GM19023 (cell line): ENCODE measurements at regions not wholly inside any gene's neighbourhood (a gene's known extent, or its start where the extent isn't known, plus 50 kb on each side); places are given as distances from the start of the nearest gene placed in this dataset.
"Not testable (repeated sequence)": the region's sequence is repeated elsewhere in the genome, so short reads cannot be mapped to it uniquely, and the experiment has no call there.

ENCODE experiments used
- ATAC-seq: cut with Tn5 transposase; IDR thresholded peaks from one replicate; pipeline ENCODE4 v1.9.1; 2021; ENCODE audit warnings: mild to moderate bottlenecking, moderate library complexity; ENCODE audit not compliant: unreplicated experiment

DNA sequence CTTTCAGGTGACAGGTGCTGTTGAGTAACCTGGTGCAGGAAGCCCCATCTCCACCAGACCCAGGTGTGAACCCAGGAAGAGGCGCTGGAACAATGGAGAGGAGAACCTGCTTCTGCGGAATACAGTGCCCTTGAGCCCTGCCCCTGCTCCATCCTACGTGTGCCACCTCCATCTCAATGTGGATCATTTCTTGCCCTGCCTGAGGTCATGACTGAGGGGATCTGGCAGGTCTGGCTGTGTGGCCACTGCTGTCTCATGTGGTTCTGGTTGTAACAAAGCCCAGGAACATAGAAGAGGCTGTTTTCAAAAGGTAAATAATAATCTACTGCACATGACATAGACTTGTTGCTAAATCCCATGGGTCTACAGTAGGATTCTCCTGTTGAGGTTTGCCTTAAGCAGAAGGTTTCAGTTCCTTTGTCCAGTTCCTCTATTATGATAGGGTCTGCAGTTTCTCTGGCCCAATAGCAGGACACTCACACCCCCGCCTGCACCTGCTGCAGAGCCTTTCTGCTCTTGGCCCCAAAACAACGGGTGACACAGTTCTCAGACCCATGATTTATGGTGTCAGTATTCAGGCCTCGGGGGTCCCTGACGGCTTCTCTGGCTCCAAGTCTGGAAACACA, 113.5 kb upstream of the IGLL5 start:
- no peak for ATAC-seq

DNA sequence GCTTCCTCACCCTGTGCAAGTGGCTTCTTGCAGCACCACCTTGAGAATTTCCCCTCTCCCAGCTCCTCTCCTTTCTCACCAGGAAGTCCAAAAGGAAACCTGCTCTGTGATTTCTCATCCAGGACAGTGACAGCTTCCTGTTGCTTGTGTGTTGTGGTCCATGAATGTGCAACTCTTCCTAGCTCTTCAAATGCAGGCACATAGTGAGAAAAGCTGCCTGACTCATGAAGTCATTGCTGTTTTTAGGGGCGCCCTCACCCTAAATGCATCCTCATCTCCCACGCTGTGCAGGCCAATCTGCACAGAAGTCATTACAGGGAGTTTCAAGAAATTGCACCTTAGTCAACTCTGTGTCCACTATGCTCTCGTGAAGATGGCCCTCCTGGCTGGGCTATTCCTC, 112.9 kb upstream of the IGLL5 start:
- ATAC-seq: not testable (repeated sequence)

- no peak for ATAC-seq
Measured at GRCh38 chr22:22776121-22776520, 111.5 kb upstream of the IGLL5 start.

- no peak for ATAC-seq
Measured at GRCh38 chr22:22779213-22779612, 108.4 kb upstream of the IGLL5 start.

- ATAC-seq: no peak
Measured at GRCh38 chr22:22783575-22783974, 104.0 kb upstream of the IGLL5 start.

GRCh38 chr22:22784249-22785039, 103.2 kb upstream of the IGLL5 start:
- ATAC-seq: no peak

GRCh38 chr22:22785316-22786065, 102.1 kb upstream of the IGLL5 start:
- ATAC-seq: no peak

- no peak for ATAC-seq
Measured at GRCh38 chr22:22786301-22787115, 101.1 kb upstream of the IGLL5 start.

DNA sequence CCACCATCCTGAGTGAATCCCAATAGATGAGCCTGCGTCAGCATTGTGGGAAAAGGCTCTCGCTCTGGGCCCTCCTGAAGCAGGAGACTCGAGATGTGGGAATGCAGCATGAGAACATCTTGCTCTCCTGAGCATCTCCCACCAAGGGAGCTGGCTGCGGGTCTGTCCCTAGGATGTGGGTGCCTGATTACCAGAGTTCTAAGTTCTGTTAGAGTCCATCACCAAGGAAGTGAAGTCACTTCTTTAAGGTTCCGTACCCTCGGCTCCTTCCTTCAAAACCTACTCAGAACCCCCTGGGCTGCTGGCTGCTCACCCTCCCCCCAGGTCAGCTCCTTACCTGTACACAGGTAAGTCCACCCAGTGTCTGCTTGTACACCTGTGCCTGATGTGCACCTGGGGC, 100.5 kb upstream of the IGLL5 start:
- ATAC-seq: no peak

DNA sequence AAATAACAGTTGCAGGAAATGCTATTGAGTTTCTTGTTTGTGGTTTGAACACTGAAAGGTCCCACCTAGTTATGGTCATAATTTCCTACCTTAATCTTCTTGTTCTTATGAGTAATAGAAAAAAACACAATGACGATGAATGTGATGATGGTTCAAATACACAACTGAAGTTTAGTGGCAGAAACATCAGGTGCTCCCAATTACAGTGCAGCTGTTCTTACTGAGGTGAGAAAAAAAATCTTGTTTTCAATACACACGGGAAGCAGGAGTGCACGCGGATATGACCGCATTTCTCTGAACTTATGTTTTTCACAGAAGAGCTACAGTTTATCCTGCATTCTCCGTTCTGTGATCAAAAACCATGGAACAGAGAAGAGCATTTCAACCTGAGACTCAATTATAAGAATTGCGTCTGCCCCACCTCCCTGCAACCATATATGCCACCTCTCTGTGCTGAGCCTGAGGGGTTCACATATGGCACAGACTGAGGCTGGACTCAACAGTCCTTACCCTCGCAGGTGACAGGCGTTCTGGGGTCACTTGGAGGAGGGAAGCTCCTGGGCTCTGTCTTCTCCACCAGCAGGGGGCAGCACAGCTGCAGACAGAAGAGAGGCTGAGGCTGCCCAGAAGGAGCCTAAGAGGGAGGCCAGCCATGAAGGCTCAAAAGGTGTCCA, 99.7 kb upstream of the IGLL5 start:
- no peak for ATAC-seq

GRCh38 chr22:22788460-22789037, 99.1 kb upstream of the IGLL5 start:
- no peak for ATAC-seq

GRCh38 chr22:22789233-22789921, 98.2 kb upstream of the IGLL5 start:
- no peak for ATAC-seq

DNA sequence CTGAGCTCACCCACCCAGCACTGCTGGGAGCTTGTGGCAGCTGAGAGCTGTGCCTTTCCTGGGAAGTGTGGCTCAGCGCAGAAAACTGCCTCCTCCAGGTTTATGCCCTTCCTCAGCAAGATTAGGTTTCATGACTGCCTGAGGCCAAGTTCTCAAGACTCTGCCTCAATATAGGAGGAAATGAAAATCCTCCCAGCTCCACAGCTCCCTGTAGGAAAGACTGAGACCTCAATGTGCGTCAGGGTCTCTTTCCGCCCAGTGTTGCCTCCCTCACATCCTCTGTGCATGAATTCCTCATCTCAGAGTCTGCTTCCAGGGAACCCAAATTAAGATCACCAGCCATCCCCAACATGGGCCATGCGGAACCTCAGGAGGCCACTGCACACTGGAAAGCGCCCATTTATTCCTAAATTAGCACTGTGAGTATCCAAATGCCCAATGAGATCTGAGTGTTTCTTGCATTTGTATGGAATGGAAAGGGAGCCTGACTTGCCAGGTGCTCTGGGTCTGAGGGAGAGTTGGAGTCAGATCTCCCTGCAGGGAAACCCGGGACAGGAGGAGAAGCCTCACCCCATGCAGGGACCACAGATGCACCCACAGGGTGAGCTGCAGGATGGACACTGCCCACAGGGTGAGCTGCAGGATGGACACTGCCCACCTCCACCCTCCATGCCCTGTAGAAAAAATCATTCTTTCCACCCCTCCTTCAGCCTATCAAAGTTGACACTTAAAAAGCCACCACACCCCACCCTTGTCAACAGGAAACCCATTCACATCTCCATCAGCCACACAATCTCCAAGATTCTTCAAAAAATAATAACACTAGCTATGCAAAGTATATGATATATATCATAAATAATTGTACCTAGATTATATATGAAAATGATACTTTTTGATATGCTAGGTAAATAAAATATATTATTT, 97.4 kb upstream of the IGLL5 start:
- ATAC-seq: no peak

DNA sequence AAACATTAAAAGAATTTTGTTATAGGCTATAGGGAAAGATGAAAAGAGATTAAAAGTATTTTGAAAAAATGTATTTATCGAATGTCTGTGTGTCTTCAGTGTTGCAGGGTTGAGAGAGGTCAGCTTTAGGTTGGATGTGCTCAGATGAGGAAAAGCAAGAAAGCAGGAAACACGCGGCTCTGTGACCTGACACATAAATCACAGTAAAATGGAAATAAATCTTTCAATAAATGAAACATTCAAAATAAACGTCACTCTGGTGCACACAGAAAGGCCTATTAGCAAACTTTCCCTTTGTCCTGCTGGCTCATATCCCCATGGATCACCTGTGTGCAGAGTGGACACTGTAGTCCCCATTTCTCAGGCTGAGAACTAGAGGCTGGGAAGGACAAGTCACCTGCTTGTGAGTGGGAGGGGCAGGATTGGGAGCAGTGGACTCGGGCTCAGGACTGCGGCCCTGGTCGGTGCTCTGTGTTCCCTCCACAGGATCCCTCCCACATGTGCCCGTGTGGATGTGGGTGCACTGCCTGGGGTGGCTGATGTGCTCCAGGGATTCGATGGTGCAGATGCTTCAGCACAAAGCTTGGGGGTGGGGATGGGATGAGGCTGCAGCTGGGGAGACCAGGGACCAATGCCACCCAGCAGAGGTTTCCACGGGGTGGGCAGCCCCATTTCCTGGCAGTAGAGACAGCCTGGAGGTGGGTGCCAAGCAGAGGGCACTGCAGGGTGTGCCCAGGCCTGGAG, 96.0 kb upstream of the IGLL5 start:
- no peak for ATAC-seq

GRCh38 chr22:22792205-22792786, 95.3 kb upstream of the IGLL5 start:
- not testable (repeated sequence) for ATAC-seq

DNA sequence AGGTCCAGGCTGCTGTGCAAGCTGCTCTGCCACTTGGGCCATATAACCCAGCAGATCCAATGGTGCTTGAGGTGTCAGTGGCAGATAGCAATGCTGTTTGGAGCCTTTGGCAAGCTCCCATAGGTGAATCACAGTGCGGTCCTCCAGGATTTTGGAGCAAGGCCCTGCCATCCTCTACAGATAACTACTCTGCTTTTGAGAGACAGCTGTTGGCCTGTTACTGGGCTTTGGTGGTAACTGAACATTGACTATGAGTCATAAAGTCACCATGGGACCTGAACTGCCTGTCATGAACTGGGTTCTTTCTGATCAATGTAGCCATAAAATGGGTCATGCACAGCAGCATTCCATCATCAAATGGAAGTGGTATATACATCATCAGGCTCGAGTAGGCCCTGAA, 92.0 kb upstream of the IGLL5 start:
- not testable (repeated sequence) for ATAC-seq

- ATAC-seq: no peak
Measured at GRCh38 chr22:22796724-22797123, 90.9 kb upstream of the IGLL5 start.
